Right ventricle myocardium superior (tissue), 1 donor: ENCODE measurements at regions not wholly inside any gene's neighbourhood (a gene's known extent, or its start where the extent isn't known, plus 50 kb on each side); places are given as distances from the start of the nearest gene placed in this dataset.

Source experiments
- ATAC-seq: fragments of 200-7000 bp; cut with Tn5 transposase; one replicate; pipeline ENCODE4 v1.9.1; 2020; ENCODE audit warnings: mild to moderate bottlenecking; ENCODE audit not compliant: poor library complexity
- DNase-seq: peaks from one replicate; pipeline ENCODE4 v3.0.0-alpha.2; 2020
- intact Hi-C: fragments of 100-400 bp; cut with DNase I; formaldehyde crosslinking; loops from one replicate; pipeline ENCODE4 v1.11.2; 2022
- donor health status: DM: no; HTN: yes; CAD: no; lungs with severe emphysema.

- DNase-seq: no peak
- intact Hi-C loops: no loop called here
- no peak for ATAC-seq
Observed at GRCh38 chr11:112497826-112498225, 237.2 kb upstream of the PLET1 start.

- no peak for ATAC-seq
- no peak for DNase-seq
- intact Hi-C loops: no loop called here
Observed at GRCh38 chr11:112498701-112499100, 238.0 kb upstream of the PLET1 start.

- intact Hi-C loops: no loop called here
- ATAC-seq (no peak), DNase-seq (no peak)
Observed at GRCh38 chr11:112499153-112499880, 238.7 kb upstream of the PLET1 start.

- DNase-seq: no peak
- intact Hi-C loops: no loop called here
- ATAC-seq: no peak
Observed at GRCh38 chr11:112499881-112500204, 239.2 kb upstream of the PLET1 start.

- ATAC-seq (no peak), DNase-seq (no peak)
- intact Hi-C loops: no loop called here
Observed at GRCh38 chr11:112503410-112503809, 242.8 kb upstream of the PLET1 start.

GRCh38 chr11:112504056-112504455 is 243.4 kb upstream of the PLET1 start:
- intact Hi-C loops: no loop called here
- DNase-seq: no peak
- no peak for ATAC-seq

GRCh38 chr11:112506852-112507251 is 246.2 kb upstream of the PLET1 start:
- DNase-seq (no peak), ATAC-seq (no peak)
- intact Hi-C loops: no loop called here

- ATAC-seq: no peak
- no peak for DNase-seq
- intact Hi-C loops: no loop called here
Observed at GRCh38 chr11:112507281-112507680, 246.6 kb upstream of the PLET1 start.

- ATAC-seq (no peak), DNase-seq (no peak)
- intact Hi-C loops: no loop called here
Observed at GRCh38 chr11:112508750-112509149, 248.1 kb upstream of the PLET1 start.

- intact Hi-C loops: no loop called here
- DNase-seq (no peak), ATAC-seq (no peak)
Observed at GRCh38 chr11:112509300-112509699, 248.6 kb upstream of the PLET1 start.

GRCh38 chr11:112511271-112511670 is 250.6 kb upstream of the PLET1 start:
- ATAC-seq (no peak), DNase-seq (no peak)
- intact Hi-C loops: no loop called here

- DNase-seq: no peak
- intact Hi-C loops: no loop called here
- no peak for ATAC-seq
Observed at GRCh38 chr11:112511911-112512310, 251.3 kb upstream of the PLET1 start.

- ATAC-seq (no peak), DNase-seq (no peak)
- intact Hi-C loops: no loop called here
Observed at GRCh38 chr11:112513417-112513816, 252.8 kb upstream of the PLET1 start.

- DNase-seq (no peak), ATAC-seq (no peak)
- intact Hi-C loops: no loop called here
Observed at GRCh38 chr11:112514011-112514740, 253.5 kb upstream of the PLET1 start.

GRCh38 chr11:112516261-112516660 is 255.6 kb upstream of the PLET1 start:
- DNase-seq: no peak
- intact Hi-C loops: no loop called here
- no peak for ATAC-seq

GRCh38 chr11:112516755-112517154 is 256.1 kb upstream of the PLET1 start:
- DNase-seq: no peak
- no peak for ATAC-seq
- intact Hi-C loops: no loop called here

GRCh38 chr11:112518371-112518770 is 257.7 kb upstream of the PLET1 start:
- intact Hi-C loops: no loop called here
- no peak for ATAC-seq

GRCh38 chr11:112519751-112520150 is 259.1 kb upstream of the PLET1 start:
- ATAC-seq (no peak), DNase-seq (no peak)
- intact Hi-C loops: no loop called here

More at GRCh38 chr11:112518371-112518770, 257.7 kb upstream of the PLET1 start:
- no peak for DNase-seq

GRCh38 chr11:112520354-112520753 is 259.7 kb upstream of the PLET1 start:
- intact Hi-C loops: no loop called here
- ATAC-seq (no peak), DNase-seq (no peak)

- no peak for DNase-seq
- intact Hi-C loops: no loop called here
- no peak for ATAC-seq
Observed at GRCh38 chr11:112522536-112522935, 261.9 kb upstream of the PLET1 start.

- DNase-seq: no peak
- intact Hi-C loops: no loop called here
Observed at GRCh38 chr11:112523031-112523430, 262.4 kb upstream of the PLET1 start.

More at GRCh38 chr11:112523031-112523430, 262.4 kb upstream of the PLET1 start:
- ATAC-seq: no peak
